ENCODE measurements at regions not wholly inside any gene's neighbourhood (a gene's known extent, or its start where the extent isn't known, plus 50 kb on each side); places are given as distances from the start of the nearest gene placed in this dataset.
"Not testable (repeated sequence)": the region's sequence is repeated elsewhere in the genome, so short reads cannot be mapped to it uniquely, and the experiment has no call there.

DNA sequence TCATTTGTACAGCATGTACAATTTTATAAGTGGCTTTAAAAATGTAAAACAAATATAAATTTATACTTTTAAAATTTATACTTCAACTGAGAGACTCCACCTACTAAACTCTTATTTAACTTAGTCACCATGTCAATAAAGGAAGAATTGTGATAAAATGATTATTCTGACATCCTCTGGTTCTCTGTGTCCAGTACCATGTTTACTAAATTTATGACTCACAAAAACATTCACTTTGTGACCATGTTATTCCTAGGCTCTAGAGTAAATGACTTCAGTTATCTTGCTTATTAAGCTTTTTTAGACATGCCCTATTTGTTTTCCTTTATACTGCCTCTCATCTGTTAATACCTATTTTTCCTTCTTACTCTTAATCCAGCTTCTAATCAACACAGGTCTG lies 959.6 kb upstream of the SLC39A10 start:
- DNase-seq (ENCODE audit: low read depth, low spot score): no peak

DNA sequence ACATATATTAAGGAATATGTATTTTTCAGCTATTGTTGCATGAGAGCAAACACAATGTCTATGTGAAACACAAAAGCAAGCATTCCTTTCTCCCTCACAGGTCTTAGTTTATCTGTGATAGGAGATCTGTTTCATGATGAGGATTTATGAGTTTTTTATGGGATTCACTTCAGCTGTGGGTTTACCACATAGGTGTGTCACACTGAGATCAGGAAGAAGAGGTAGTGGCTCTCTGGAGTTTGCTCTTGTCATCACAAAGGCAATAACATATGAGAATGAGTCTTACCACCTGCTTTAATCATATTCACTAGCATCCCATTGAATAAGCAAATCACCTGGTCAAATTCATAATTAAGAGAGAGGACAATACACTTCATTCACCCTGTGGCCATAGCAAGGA lies 960.3 kb upstream of the SLC39A10 start:
- DNase-seq (ENCODE audit: low read depth, low spot score): no peak

DNA sequence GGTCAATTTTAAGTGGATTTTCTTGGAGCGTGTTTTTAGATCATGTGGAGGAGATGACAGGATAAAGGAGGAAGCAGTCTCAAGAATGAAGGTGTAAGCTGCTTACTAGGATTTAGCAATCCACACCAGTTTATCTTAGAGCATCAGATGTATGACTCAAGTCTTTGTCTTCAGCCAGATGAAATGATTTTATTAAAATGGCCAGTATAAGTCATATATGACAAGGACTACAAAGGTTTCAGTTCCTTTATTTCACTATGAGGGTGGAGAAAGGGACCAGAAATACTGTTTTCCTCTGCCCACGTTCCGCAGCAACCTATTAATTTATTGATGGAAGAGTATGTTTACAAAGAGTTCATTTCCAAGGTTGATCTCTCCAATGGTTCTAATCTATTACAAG lies 970.5 kb upstream of the SLC39A10 start:
- DNase-seq (ENCODE audit: low read depth, low spot score): no peak

DNA sequence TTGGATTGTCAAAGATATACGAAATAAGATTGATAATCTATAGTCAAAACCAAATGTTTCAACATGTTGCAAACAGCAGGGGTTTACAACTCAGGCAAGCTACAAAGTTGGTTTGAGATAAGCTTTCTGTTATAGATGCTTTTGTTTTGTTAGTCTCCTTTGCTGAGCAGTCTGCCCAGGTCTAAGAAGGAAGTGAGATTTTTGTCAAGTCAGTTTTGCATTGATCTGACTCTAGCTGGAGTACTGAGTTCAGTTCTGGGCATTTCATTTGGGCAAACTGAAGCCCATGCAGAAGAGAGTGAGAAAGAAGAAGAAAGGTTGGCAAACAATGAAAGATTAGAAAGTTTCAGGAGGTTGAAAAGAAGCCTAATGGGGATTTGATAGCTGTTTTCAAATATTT lies 983.0 kb upstream of the SLC39A10 start:
- DNase-seq (ENCODE audit: low read depth, low spot score): no peak

DNA sequence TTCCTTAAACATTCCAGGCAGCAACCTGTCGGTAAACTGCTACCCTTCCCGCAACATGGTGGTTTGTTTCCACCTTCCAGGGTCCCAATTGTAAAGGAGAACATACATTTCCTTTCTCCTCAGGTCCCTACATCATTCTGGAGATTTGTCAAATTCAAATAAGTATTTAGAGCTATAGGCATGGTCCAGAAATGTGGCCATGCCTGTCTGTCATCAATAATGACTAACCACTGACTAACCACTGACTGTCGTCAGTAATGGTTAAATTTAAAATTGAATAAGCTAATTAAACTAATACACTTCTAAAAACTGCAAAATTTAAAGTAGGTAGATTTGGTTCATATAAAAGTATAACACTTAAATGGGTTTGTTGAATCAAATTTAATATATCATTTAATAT lies 984.0 kb upstream of the SLC39A10 start:
- DNase-seq (ENCODE audit: low read depth, low spot score): no peak

DNA sequence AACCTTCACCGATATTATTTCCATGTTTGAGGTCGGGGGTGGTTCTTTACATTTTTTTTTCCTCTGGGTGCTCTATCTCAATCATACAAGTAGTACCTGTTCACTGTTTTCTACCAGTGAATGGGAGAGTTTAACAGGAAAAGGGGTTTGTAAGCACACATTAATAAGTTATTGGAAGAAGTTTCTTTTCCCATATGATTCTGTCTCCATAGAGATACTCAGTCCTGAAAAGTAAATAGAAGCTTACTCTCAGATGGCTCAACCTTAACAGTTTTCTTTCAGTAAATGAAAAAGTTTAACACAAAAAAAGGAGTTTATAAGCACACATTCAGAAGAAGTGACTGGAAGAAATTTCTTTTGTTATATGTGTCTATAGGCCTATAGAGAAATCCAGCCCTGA lies 995.6 kb upstream of the SLC39A10 start:
- no peak for DNase-seq (ENCODE audit: low read depth, low spot score)

DNA sequence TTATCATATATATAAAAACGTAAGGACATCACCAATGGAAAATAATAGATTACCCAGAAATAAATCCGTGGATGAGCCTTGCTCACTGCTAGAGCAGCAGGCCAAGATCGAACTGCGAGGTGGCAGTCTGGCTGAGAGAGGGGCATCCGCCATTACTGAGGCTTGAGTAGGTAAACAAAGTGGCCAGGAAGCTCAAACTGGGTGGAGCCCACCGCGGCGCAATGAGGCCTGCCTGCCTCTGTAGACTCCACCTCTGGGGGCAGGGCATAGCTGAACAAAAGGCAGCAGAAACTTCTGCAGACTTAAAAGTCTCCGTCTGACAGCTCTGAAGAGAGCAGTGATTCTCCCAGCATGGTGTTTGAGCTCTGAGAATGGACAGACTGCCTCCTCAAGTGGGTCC lies 1018.0 kb upstream of the SLC39A10 start:
- not testable (repeated sequence) for DNase-seq (ENCODE audit: low read depth, low spot score)

DNA sequence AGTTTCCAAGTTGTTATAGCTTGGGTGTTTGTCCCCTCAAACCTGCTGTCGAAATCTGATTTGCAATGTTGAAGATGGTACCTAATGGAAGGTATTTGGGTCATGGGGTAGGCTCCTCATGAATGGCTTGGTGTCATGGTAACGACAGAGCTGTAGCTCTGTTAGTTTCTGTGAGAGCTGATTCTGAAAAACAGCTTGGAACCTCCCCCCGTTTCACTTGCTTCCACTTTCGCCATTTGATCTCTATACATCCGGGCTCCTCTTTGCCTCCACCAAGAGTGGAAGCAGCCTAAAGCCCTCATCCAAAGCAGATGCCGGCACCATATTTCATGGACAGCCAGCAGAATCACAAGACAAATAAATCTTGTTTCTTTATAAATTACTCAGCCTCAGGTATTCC lies 1035.1 kb upstream of the SLC39A10 start:
- no peak for DNase-seq (ENCODE audit: low read depth, low spot score)

DNA sequence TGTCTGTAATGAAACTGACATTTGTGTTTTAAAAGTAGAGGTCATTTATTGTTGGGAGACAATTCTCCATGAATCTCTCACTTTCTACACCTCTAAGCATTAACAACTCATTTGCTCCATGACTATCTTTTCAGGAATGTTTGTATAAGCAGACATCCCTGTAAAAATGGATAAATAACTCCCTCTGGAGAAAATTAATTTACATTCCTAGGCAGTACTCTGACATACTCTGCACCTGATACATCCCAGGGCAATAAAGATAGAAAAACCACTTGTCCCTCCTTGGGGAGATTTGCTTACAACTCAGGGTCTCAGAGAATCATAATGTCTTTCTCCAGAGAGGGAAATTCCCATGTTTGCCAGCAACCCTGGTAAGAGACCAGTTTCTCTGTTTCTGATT lies 1037.7 kb upstream of the SLC39A10 start:
- no peak for DNase-seq (ENCODE audit: low read depth, low spot score)

DNA sequence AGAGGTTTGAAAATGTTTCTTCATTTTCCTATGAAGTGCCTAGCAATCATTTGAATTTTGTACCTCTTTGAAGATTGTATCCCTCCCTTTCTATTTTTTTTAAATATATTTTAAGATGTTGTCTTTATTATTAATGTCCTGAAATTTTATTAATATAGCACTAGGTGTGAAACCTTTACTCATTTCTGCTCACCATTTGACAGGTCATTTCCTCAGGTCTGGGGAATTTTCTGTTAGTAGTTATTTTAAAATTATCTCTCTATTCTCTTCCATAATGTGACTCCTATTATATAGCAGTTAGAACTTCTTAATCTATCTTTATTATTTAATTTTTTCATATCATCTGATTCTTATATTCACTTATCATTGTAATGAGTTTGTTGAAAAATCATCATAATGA lies 1038.6 kb upstream of the SLC39A10 start:
- DNase-seq (ENCODE audit: low read depth, low spot score): no peak

DNA sequence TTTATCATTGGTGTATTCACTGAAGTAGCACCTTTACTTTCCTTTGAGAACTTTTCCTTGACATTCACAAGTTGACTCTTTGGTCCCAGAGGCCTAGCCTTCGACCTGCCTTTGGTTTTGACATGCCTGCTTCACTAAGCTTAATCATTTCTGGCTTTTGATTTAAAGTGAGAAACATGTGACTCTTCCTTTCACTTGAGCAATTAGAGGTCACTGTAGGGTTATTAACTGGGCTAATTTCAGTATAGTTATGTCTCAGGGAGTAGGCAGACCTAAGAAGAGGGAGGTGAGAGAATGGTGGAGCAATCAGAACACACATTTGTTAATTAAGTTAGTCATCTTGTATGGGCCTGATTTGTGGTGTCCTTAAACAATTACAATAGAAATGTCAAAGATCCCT lies 1040.7 kb upstream of the SLC39A10 start:
- no peak for DNase-seq (ENCODE audit: low read depth, low spot score)

DNA sequence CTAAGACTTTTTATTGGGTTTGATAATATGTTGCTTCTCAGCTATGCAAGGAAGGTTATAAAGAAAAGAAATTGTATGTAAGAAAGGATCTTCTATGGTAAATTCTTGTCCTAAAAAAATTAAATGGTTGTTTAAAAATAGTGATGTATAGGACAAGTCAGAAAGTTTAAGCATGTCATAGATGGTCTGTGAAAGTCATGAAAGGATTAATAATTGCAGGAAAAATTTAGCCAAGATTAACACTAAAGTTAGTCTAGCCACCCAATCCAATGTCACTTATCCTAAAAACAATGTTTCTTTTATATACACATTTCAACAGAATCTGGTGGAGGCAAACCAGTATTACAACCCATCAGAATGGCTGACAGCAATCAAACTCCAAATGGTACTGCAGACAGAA lies 1046.7 kb upstream of the SLC39A10 start:
- DNase-seq (ENCODE audit: low read depth, low spot score): no peak

DNA sequence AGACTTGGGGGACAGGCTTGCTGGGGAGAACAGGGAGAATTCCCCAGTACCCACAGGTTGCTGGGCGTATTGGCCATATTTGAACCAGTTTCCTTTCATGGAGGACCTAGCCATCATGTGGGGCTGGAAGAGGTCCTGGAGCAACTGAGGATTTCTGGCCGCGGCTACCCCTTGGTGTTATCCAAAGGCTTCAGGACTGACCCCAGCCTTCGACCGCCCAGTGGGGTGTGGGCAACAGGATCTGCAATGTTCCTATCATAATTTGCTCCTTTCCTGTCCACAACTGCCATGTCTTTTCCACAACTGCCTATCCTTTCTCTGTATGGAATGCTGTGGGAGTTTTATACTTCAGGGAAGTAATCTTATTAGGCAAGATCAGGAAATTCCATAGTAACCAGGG lies 1053.6 kb upstream of the SLC39A10 start:
- no peak for DNase-seq (ENCODE audit: low read depth, low spot score)

DNA sequence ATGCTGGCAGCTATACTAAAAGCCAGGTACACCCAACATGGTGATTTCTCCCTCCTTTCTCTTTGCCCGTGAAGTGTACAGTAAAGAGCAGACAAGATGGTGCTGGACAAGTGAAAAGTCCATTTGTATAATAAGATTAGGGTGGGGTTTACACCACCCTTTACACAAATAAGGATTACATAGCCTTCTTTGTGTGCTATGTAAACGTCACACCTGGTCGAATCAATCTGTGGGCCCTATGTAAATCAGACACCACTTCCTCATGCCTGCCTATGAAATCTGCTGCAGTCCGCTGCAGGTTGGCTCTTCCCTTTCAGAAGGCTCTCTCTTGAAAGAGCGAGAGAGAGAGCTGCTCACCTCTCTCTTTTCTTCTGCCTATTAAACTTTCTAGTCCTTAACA lies 1054.3 kb upstream of the SLC39A10 start:
- DNase-seq (ENCODE audit: low read depth, low spot score): no peak

DNA sequence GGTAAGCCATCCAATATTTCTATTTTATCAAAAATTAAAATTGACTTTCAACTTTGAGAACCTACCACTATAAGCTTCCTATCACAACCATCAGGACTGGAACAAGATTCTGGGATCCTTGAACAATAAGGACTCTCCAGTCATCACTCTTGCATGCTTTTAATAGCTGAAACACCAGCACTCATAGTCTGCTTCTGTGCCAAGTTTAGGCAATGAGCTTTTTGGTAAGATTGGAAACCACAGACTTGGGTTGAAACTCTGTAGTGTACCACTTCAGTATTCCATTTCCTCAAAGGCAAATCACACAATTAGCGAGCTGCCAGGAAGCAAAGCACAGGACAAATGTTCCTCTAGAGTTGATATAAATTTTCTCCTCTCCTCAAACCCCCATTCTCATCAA lies 1065.8 kb upstream of the SLC39A10 start:
- no peak for DNase-seq (ENCODE audit: low read depth, low spot score)

DNA sequence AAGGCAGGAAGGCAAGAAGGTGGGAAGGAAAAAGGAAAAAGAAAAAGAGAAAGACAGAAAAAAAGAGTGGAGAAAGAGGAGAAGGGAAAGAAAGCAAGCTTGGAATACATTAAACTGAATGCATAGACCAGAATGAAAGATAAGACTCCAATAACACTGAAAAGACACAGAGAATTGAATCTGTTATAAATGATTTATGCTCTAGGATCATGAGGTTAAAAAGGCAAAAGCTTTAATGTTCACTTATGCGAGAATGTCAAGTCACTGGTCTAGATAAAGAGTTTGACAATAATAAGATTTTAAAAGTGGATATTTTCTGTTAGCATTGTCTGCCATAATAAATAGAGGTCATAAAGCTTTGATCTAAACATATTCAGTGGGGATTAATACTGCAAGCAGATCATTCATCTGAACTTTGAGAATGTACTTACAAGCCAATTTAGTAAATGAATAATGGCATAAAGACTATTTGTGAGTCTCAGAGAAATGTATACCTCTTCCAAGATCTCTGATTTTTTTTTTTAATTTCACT lies 1069.2 kb upstream of the SLC39A10 start:
- DNase-seq (ENCODE audit: low read depth, low spot score): no peak

DNA sequence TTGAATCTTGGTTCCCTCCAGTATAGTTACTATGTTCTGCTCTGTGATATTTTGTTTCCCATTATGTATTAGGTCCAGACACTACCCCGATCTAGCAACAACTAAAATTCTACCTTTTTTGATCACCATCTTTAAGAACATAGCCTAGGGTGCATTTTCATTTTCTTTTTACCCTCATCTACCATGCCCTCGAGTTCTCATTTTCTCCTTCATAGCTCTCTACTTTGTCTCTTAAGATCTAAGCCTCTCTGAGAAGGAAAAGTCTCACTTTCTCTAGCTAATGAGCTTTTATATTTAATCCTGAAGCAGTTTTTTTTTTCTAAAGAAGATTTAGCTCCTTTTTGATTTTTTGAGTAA lies 1089.4 kb upstream of the SLC39A10 start:
- no peak for DNase-seq (ENCODE audit: low read depth, low spot score)

DNA sequence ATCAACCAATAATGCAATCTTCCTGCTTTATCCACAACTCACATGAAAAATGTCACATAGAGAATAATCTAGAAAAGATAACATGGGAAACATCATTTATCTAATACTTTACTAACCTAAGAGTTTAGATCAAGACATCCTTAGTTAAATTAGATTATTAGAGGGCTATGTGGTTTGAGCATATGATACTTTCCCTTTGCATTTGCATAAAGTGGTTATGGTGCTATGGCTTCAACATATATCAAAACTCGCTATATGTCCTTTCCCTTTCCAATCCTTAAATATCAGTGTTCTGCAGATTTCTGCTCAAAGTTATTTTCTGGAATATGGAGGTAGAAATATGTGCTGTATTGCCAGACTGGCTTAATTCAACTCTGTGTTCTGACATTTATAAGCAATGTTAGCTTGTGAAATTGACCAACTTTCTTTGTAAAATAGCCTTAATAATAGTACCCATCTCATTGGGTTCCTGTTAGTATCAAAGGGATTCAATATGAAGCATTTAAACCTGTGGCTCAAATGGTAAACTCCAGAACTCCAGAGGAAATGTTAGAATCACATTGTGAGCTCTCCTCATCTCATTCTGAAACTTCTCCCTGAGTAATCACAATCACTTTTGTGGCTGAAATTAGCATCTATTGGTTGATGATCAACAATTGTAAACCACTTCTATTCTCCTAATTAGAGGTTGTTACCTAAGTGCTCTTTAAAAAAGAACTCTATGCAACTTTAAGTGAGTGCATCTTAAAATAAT lies 1089.9 kb upstream of the SLC39A10 start:
- DNase-seq (ENCODE audit: low read depth, low spot score): no peak

DNA sequence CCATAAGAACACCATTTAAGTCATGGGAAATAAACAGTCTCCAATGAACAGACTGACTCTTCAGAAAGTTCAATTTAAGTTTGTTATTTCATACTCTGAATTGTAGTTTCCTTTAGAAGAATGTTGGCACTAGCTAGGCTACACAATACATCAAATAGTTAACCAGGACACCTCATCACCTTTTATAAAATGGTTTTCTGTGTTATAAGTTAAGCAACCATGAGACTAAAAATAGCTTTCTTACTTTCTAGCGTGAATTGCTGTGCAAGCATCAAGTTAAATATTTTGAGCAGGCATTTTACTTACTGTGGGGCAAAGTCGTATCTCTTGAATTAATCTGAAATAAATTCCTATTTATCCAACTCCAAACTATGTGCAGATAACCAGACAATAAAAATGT lies 1092.6 kb upstream of the SLC39A10 start:
- no peak for DNase-seq (ENCODE audit: low read depth, low spot score)

DNA sequence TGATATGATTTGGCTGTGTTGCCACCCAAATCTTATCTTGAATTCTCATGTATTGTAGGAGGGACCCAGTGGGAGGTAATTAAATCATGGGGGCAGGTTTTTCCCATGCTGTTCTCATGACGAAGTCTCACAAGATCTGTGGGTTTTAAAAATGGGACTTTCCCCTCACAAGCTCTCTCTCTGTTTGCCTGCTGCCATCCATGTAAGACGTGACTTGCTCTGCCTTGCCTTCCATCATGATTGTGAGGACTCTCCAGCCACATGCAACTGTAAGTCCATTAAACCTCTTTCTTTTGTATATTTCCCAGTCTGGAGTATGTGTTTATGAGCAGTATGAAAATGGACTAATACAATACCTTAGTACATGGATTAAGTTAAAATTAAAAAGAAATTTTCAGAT lies 1094.7 kb upstream of the SLC39A10 start:
- DNase-seq (ENCODE audit: low read depth, low spot score): no peak

DNA sequence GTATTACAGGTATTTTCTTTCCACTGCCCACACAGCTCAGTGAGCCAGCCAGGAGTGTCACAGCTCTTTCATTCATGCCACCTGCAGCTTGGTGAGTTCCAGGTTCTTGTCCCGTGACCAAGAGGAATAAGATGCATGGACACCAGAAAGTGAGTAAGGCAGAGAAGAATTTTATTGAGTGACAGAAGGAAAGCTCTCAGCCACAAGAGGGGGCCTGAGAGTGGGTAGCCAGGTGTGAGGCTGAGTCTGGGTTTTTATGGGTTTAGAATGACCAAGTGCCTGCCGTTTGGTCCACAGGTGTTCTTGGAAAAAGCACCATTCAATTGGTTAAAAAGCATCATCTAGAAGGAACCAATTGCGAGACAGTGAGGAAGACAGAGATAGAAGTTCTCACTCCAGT lies 1097.1 kb upstream of the SLC39A10 start:
- DNase-seq (ENCODE audit: low read depth, low spot score): no peak

DNA sequence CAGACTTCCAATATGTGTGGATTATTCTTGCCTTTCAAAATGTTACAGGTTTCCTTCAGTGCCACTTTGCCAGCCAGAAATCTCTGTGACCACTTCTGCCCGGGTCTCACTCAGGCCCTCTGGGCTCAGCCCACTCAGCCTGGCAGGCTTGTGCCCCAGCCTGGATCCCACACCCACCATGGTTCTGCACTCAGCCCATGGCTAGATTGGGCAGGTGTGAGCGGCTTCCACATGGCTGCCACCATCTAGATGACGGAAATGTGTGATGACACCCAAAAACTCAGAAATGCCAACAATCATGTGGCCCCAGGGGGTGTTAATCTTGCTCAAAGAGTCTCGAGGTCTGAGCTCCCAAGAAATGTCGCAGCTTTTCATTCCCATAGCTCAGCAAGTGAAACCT lies 1097.5 kb upstream of the SLC39A10 start:
- DNase-seq (ENCODE audit: low read depth, low spot score): no peak

DNA sequence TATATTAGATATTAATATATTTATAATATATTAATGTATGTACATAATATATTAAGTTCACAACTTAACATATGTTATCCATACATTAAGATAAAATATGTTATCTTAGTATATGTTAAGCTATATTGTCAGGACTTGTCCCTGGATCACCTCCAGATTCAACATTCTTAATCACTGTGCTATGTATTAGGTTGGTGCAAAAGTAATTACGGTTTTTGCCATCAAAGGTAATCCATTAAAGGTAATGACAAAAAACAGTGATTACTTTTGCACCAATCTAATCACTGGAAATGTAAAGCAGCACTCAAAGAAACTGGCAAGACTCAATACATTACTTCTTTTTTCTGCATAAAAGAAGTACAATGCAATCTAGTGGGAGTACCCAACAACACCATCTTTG lies 1099.0 kb upstream of the SLC39A10 start:
- no peak for DNase-seq (ENCODE audit: low read depth, low spot score)

DNA sequence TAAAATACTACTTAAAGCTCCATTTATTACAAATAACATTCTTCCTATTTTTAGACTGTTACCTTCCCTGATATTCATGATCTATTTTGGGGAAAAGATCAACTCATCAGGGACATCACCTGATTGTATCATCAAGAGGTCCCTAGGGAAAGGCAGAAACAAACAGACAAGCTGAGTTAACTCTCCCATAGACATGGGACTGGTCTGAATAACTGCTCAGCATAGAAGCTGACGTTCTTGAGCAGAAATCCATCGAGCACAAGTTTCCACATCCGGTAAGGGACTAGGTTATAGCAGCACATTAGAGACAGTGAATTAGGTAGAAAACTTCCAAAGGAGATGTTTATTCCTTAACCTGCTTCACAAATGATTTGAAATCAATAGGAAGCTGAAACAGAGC lies 1100.4 kb upstream of the SLC39A10 start:
- DNase-seq (ENCODE audit: low read depth, low spot score): no peak
